Activated T-helper 17 cell treated with anti-CD3 and anti-CD28 coated beads, Interleukin-2, amount 50 U/mL, for 72 hours (primary cell): ENCODE measurements at regions not wholly inside any gene's neighbourhood (a gene's known extent, or its start where the extent isn't known, plus 50 kb on each side); places are given as distances from the start of the nearest gene placed in this dataset.

Experiments
- ATAC-seq: fragments of 150-1000 bp; cut with Tn5 transposase; replicated peaks from 2 replicates; pipeline ENCODE4 v1.10.0; 2021; ENCODE audit warnings: mild to moderate bottlenecking, moderate library complexity
- H3K27ac Mint-ChIP-seq: one replicate; pipeline ENCODE4 v1.8.0; 2022; ENCODE audit warnings: mixed read lengths
- H3K27me3 Mint-ChIP-seq: one replicate; pipeline ENCODE4 v1.8.0; 2022; ENCODE audit warnings: mixed read lengths
- H3K36me3 Mint-ChIP-seq: one replicate; pipeline ENCODE4 v1.8.0; 2022; ENCODE audit warnings: low read depth, mild to moderate bottlenecking, mixed read lengths
- H3K4me1 Mint-ChIP-seq: one replicate; pipeline ENCODE4 v1.8.0; 2022; ENCODE audit warnings: mixed read lengths
- H3K4me3 Mint-ChIP-seq: one replicate; pipeline ENCODE4 v1.8.0; 2022; ENCODE audit warnings: mild to moderate bottlenecking, mixed read lengths
- H3K9me3 Mint-ChIP-seq: one replicate; pipeline ENCODE4 v1.8.0; 2022; ENCODE audit warnings: mixed read lengths

DNA sequence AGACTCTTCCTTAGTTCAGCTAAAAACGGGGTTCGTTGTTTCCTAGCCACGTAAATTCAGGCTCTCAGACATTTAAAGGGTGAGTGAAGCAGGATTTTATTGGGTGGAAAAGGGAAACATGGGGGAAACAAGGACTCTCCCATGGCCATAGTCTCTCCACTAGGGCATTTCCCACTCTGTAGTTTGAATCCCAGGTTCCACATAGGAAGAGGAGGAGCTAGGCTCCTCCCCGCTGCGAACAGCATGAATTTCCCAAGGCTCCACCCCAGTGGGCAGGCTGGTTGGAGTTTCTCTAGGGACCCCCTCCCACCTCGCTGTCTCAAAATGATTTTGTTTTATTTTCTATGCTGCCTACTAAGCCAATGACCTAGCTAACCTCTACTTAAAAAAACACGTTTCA, 2170.8 kb upstream of the PCDH20 start:
- Mint-ChIP-seq H3K4me3 (no peak overlapping the region), H3K27me3 (no peaks in the 10 kb centered on the region), H3K4me1 (no peaks in the 10 kb centered on the region), H3K9me3 (peaks cover 16% of the 10 kb centered on the region), H3K27ac (no peak overlapping the region), H3K36me3 (no peaks in the 10 kb centered on the region)
- no peak for ATAC-seq

- ATAC-seq: no peak
- no peaks in the 10 kb centered on the region for H3K36me3 Mint-ChIP-seq
- peaks cover 18% of the 10 kb centered on the region for H3K9me3 Mint-ChIP-seq
- H3K4me1 Mint-ChIP-seq: no peaks in the 10 kb centered on the region
- H3K27ac Mint-ChIP-seq: no peak overlapping the region
- H3K4me3 Mint-ChIP-seq: no peak overlapping the region
- H3K27me3 Mint-ChIP-seq: no peaks in the 10 kb centered on the region
These were observed 2163.1 kb upstream of the PCDH20 start for GRCh38 chr13:63578796-63579195.

- no peak for ATAC-seq
- no peaks in the 10 kb centered on the region for H3K27me3 Mint-ChIP-seq
- H3K4me1 Mint-ChIP-seq: no peaks in the 10 kb centered on the region
- H3K27ac Mint-ChIP-seq: no peak overlapping the region
- H3K4me3 Mint-ChIP-seq: no peak overlapping the region
- peaks cover 5% of the 10 kb centered on the region for H3K9me3 Mint-ChIP-seq
- H3K36me3 Mint-ChIP-seq: no peaks in the 10 kb centered on the region
These were observed 2151.4 kb upstream of the PCDH20 start for GRCh38 chr13:63567031-63567430.

GRCh38 chr13:63554157-63554556, 2138.5 kb upstream of the PCDH20 start:
- Mint-ChIP-seq H3K27ac (no peak overlapping the region), H3K9me3 (peaks cover 6% of the 10 kb centered on the region), H3K4me1 (no peaks in the 10 kb centered on the region), H3K36me3 (no peaks in the 10 kb centered on the region), H3K27me3 (no peaks in the 10 kb centered on the region), H3K4me3 (no peak overlapping the region)
- no peak for ATAC-seq

DNA sequence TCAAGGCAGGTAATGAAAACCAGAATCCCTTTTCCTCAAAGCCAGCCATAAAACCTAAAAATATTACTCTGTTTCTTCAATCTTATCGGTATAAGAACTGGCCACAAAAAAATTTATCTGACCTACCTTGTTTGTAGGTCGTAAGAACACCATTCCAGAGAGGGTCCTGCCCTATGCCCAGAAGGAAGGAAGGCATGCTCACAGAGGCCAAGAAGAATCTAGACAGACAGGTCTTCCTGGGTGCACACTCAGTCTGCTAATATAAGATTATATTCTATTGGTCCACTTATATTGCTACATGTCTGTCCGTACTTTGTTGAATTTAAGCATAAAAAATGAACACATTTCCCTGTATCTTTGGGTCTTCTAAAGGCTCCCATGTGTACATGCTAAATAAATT, 2136.1 kb upstream of the PCDH20 start:
- ATAC-seq: no peak
- Mint-ChIP-seq H3K4me1 (no peaks in the 10 kb centered on the region), H3K9me3 (peaks cover 6% of the 10 kb centered on the region), H3K27ac (no peak overlapping the region), H3K4me3 (no peak overlapping the region), H3K36me3 (no peaks in the 10 kb centered on the region), H3K27me3 (no peaks in the 10 kb centered on the region)

DNA sequence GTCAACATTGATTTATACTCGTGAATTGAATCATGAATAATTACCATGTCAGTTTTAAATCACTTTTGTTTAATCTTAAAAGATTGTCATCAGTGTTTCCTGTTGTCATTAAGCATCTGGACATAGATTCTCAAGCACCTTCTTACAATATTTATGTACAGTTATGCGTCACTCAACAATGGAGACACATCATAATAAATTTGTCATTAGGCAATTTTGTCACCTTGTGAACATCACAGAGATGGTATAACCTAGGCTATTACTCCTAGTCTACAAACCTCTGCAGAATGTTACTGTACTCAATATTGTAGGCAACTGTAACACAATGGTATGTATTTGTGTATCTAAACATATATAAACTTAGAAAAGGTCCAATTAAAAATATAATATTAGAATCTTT, 2130.9 kb upstream of the PCDH20 start:
- H3K27me3 Mint-ChIP-seq: no peaks in the 10 kb centered on the region
- no peak for ATAC-seq
- no peaks in the 10 kb centered on the region for H3K4me1 Mint-ChIP-seq
- no peak overlapping the region for H3K4me3 Mint-ChIP-seq
- H3K36me3 Mint-ChIP-seq: no peaks in the 10 kb centered on the region
- no peak overlapping the region for H3K27ac Mint-ChIP-seq
- peaks cover 13% of the 10 kb centered on the region for H3K9me3 Mint-ChIP-seq

- no peak for ATAC-seq
- Mint-ChIP-seq H3K36me3 (no peaks in the 10 kb centered on the region), H3K9me3 (peaks cover 17% of the 10 kb centered on the region), H3K27me3 (no peaks in the 10 kb centered on the region), H3K4me3 (no peak overlapping the region), H3K27ac (no peak overlapping the region), H3K4me1 (no peaks in the 10 kb centered on the region)
These were observed 2127.1 kb upstream of the PCDH20 start for GRCh38 chr13:63542770-63543169.

DNA sequence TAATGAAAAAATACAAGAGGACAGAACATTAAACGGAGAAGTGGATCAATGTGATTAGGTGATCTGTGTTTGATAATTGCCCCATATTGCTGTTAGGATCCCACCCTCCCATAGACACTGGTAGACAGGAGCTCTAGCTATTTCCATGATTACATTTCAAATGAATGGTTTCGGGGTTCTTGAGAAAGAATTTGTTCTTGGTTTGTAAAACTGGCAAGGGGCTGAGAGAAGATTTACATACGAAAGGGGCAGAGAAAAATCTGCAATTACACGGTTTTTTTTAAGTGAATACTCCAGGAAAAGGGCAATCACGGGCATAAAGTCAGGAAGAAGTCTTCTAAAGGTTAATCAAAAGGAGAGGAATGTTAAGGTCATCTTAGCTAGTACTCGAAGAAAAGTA, 2125.7 kb upstream of the PCDH20 start:
- Mint-ChIP-seq H3K4me1 (no peaks in the 10 kb centered on the region), H3K4me3 (no peak overlapping the region), H3K27ac (no peak overlapping the region), H3K9me3 (peaks cover 17% of the 10 kb centered on the region), H3K36me3 (no peaks in the 10 kb centered on the region), H3K27me3 (no peaks in the 10 kb centered on the region)
- no peak for ATAC-seq

GRCh38 chr13:63540061-63540460, 2124.4 kb upstream of the PCDH20 start:
- H3K27ac Mint-ChIP-seq: no peak overlapping the region
- H3K9me3 Mint-ChIP-seq: peaks cover 13% of the 10 kb centered on the region
- no peaks in the 10 kb centered on the region for H3K27me3 Mint-ChIP-seq
- H3K4me1 Mint-ChIP-seq: no peaks in the 10 kb centered on the region
- no peak overlapping the region for H3K4me3 Mint-ChIP-seq
- H3K36me3 Mint-ChIP-seq: no peaks in the 10 kb centered on the region
- ATAC-seq: no peak

GRCh38 chr13:63517371-63517770, 2101.7 kb upstream of the PCDH20 start:
- H3K4me1 Mint-ChIP-seq: no peaks in the 10 kb centered on the region
- H3K4me3 Mint-ChIP-seq: no peak overlapping the region
- H3K9me3 Mint-ChIP-seq: peaks cover 3% of the 10 kb centered on the region
- no peaks in the 10 kb centered on the region for H3K27me3 Mint-ChIP-seq
- no peak for ATAC-seq
- H3K27ac Mint-ChIP-seq: no peak overlapping the region
- no peaks in the 10 kb centered on the region for H3K36me3 Mint-ChIP-seq

DNA sequence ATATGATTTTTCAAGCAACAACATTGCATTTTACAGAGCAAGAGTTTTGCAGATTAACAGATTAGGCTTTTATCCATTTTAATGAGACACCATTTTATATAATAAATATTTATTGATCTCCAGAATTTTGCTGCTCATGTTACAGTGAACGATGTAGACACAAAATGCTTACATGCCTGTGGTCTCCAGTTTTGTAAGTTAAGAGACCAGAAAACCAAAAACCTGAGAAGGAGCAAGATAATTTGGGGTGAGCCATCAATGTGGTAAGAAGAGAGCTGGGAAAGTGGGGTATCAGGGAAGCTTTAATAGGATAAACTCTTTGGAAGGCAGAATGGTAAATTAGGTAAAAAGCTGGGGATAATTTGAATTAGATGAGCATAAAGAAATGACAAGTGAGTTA, 2100.5 kb upstream of the PCDH20 start:
- Mint-ChIP-seq H3K36me3 (no peaks in the 10 kb centered on the region), H3K27me3 (no peaks in the 10 kb centered on the region), H3K27ac (no peak overlapping the region), H3K9me3 (peaks cover 3% of the 10 kb centered on the region), H3K4me3 (no peak overlapping the region), H3K4me1 (no peaks in the 10 kb centered on the region)
- ATAC-seq: no peak

DNA sequence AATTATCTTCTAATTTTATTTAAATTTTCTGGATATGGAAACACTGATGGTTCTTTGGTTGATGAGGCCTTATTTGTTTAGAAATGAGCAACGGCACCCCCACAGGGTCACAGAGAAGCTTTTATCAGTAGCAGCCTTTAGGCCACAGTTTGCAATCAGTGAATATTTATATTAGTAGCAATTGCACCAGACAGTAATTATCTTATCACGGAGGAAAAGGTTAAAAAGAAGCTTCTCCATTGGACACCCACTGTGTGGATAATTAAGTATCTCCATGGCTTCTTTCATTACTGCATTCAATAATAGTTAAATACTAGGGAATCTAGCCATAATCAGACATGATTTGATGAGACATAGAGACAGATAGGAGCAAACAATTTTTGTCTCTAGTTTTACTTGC, 2099.2 kb upstream of the PCDH20 start:
- no peaks in the 10 kb centered on the region for H3K27me3 Mint-ChIP-seq
- H3K4me3 Mint-ChIP-seq: no peak overlapping the region

DNA sequence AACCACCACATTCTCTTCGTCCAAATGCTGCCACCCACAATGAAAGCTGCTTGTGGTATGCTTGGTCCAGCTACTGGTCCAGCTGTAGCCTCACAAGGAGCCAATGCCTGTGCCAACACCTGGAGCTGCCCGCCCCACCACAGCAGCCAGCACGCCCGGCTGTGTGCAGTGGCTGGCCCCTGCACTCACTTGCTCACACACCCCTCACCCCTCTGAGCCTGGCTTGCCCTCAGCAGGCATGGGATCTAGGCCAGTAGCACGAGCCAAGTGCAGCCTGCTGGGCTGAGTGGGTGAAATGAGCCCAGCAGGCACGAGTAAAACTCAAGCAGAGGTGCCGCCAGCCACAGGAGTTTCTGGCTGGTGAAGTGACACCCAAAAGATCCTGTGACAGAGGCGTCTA, 2096.4 kb upstream of the PCDH20 start:
- Mint-ChIP-seq H3K36me3 (no peaks in the 10 kb centered on the region), H3K27me3 (no peaks in the 10 kb centered on the region), H3K27ac (no peak overlapping the region), H3K4me1 (no peaks in the 10 kb centered on the region), H3K4me3 (no peak overlapping the region), H3K9me3 (peaks cover 3% of the 10 kb centered on the region)
- ATAC-seq: no peak

More for the DNA sequence above, 2099.2 kb upstream of the PCDH20 start:
- no peak for ATAC-seq
- no peaks in the 10 kb centered on the region for H3K36me3 Mint-ChIP-seq
- no peaks in the 10 kb centered on the region for H3K4me1 Mint-ChIP-seq
- H3K9me3 Mint-ChIP-seq: peaks cover 3% of the 10 kb centered on the region
- H3K27ac Mint-ChIP-seq: no peak overlapping the region

- Mint-ChIP-seq H3K27me3 (no peaks in the 10 kb centered on the region), H3K9me3 (peaks cover 7% of the 10 kb centered on the region)
- ATAC-seq: no peak
These were observed 2086.1 kb upstream of the PCDH20 start for GRCh38 chr13:63501702-63502101.

GRCh38 chr13:63497601-63498000, 2082.0 kb upstream of the PCDH20 start:
- Mint-ChIP-seq H3K27ac (no peak overlapping the region), H3K4me3 (no peak overlapping the region), H3K4me1 (no peaks in the 10 kb centered on the region), H3K9me3 (peaks cover 7% of the 10 kb centered on the region), H3K36me3 (no peaks in the 10 kb centered on the region), H3K27me3 (no peaks in the 10 kb centered on the region)
- ATAC-seq: no peak

More at GRCh38 chr13:63501702-63502101, 2086.1 kb upstream of the PCDH20 start:
- Mint-ChIP-seq H3K27ac (no peak overlapping the region), H3K4me1 (no peaks in the 10 kb centered on the region), H3K4me3 (no peak overlapping the region), H3K36me3 (no peaks in the 10 kb centered on the region)

DNA sequence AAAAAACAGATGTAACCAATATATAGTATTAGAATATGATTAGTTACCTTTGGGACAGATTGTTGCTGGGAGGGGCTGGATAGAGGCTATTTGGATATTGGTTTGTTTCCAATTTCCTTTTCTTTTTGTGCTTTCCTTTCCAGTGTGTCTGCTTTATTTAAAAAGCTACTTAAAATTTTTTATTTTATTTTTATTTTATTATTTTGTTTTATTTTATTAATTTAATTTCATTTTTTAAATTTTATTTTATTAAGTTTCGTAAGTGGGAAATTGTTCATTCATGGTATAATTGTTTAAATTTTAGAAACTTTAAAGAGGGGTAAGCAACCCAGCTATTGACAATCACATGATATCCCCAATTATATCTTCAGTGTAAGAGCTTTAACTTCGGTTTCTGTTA, 2077.0 kb upstream of the PCDH20 start:
- no peak for ATAC-seq
- Mint-ChIP-seq H3K4me3 (no peak overlapping the region), H3K9me3 (no peaks in the 10 kb centered on the region), H3K36me3 (no peaks in the 10 kb centered on the region), H3K4me1 (no peaks in the 10 kb centered on the region), H3K27me3 (no peaks in the 10 kb centered on the region), H3K27ac (no peak overlapping the region)
